HL-60 (cell line): ENCODE measurements at regions not wholly inside any gene's neighbourhood (a gene's known extent, or its start where the extent isn't known, plus 50 kb on each side); places are given as distances from the start of the nearest gene placed in this dataset.

Source experiments
- DNase-seq, 2 experiments: peaks; one replicate each; pipeline ENCODE4 v3.0.0-alpha.2; 2010 to 2020; ENCODE audit warnings: low read depth in 1 of 2, low spot score in 1 of 2
- H3K27ac ChIP-seq: fragments of 250-450 bp; sonication (Bioruptor Pico); replicated peaks from 2 replicates; pipeline ENCODE4 v1.5.1; 2020; ENCODE audit warnings: mild to moderate bottlenecking, moderate library complexity
- H3K27me3 ChIP-seq: fragments of 250-450 bp; sonication (Bioruptor Pico); 2 replicates; pipeline ENCODE4 v1.5.1; 2021; ENCODE audit warnings: mild to moderate bottlenecking, moderate library complexity; ENCODE audit not compliant: insufficient read depth, poor library complexity, severe bottlenecking
- H3K4me3 ChIP-seq: replicated peaks from 2 replicates; pipeline ENCODE4 v1.5.1; 2011; ENCODE audit warnings: mild to moderate bottlenecking, control low read depth, low read length; ENCODE audit not compliant: insufficient read depth
- GABPA ChIP-seq: IDR thresholded peaks from 2 replicates; pipeline ENCODE4 v1.6.1; 2012; ENCODE audit warnings: low read depth
- POLR2AphosphoS5 ChIP-seq: IDR thresholded peaks from 2 replicates; pipeline ENCODE4 v1.6.1; 2012; ENCODE audit warnings: low read depth
- SPI1 ChIP-seq: IDR thresholded peaks from 2 replicates; pipeline ENCODE4 v1.6.1; 2012; ENCODE audit warnings: low read depth, mild to moderate bottlenecking, borderline replicate concordance
- TF ChIP-seq, protein P1 (sequence below): IDR thresholded peaks from one replicate; pipeline ENCODE4 v1.5.1; 2011; ENCODE audit warnings: low read length, control low read depth, inconsistent platforms; ENCODE audit not compliant: insufficient read depth
- TF ChIP-seq, protein P2 (sequence below): IDR thresholded peaks from 2 replicates; pipeline ENCODE4 v1.6.1; 2012; ENCODE audit warnings: low read depth; ENCODE audit not compliant: insufficient replicate concordance

- TF ChIP-seq SPI1 (no peak), POLR2AphosphoS5 (no peak), GABPA (no peak)
- TF ChIP-seq, protein P1, sequence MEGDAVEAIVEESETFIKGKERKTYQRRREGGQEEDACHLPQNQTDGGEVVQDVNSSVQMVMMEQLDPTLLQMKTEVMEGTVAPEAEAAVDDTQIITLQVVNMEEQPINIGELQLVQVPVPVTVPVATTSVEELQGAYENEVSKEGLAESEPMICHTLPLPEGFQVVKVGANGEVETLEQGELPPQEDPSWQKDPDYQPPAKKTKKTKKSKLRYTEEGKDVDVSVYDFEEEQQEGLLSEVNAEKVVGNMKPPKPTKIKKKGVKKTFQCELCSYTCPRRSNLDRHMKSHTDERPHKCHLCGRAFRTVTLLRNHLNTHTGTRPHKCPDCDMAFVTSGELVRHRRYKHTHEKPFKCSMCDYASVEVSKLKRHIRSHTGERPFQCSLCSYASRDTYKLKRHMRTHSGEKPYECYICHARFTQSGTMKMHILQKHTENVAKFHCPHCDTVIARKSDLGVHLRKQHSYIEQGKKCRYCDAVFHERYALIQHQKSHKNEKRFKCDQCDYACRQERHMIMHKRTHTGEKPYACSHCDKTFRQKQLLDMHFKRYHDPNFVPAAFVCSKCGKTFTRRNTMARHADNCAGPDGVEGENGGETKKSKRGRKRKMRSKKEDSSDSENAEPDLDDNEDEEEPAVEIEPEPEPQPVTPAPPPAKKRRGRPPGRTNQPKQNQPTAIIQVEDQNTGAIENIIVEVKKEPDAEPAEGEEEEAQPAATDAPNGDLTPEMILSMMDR: no peak
- no peak overlapping the region for H3K4me3 ChIP-seq
- H3K27ac ChIP-seq: no peak overlapping the region
- no peaks in the 10 kb centered on the region for H3K27me3 ChIP-seq
- DNase-seq: no peak
These were observed 81.8 kb downstream of the EDN3 start for GRCh38 chr20:59382157-59382725.

- no peak for DNase-seq
- TF ChIP-seq SPI1 (no peak), POLR2AphosphoS5 (no peak), GABPA (no peak)
- TF ChIP-seq, protein P2, sequence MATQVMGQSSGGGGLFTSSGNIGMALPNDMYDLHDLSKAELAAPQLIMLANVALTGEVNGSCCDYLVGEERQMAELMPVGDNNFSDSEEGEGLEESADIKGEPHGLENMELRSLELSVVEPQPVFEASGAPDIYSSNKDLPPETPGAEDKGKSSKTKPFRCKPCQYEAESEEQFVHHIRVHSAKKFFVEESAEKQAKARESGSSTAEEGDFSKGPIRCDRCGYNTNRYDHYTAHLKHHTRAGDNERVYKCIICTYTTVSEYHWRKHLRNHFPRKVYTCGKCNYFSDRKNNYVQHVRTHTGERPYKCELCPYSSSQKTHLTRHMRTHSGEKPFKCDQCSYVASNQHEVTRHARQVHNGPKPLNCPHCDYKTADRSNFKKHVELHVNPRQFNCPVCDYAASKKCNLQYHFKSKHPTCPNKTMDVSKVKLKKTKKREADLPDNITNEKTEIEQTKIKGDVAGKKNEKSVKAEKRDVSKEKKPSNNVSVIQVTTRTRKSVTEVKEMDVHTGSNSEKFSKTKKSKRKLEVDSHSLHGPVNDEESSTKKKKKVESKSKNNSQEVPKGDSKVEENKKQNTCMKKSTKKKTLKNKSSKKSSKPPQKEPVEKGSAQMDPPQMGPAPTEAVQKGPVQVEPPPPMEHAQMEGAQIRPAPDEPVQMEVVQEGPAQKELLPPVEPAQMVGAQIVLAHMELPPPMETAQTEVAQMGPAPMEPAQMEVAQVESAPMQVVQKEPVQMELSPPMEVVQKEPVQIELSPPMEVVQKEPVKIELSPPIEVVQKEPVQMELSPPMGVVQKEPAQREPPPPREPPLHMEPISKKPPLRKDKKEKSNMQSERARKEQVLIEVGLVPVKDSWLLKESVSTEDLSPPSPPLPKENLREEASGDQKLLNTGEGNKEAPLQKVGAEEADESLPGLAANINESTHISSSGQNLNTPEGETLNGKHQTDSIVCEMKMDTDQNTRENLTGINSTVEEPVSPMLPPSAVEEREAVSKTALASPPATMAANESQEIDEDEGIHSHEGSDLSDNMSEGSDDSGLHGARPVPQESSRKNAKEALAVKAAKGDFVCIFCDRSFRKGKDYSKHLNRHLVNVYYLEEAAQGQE: no peak
- TF ChIP-seq, protein P1: no peak
- no peaks in the 10 kb centered on the region for H3K27me3 ChIP-seq
- no peak overlapping the region for H3K27ac ChIP-seq
- no peak overlapping the region for H3K4me3 ChIP-seq
These were observed 82.5 kb downstream of the EDN3 start for GRCh38 chr20:59382907-59383306.

DNA sequence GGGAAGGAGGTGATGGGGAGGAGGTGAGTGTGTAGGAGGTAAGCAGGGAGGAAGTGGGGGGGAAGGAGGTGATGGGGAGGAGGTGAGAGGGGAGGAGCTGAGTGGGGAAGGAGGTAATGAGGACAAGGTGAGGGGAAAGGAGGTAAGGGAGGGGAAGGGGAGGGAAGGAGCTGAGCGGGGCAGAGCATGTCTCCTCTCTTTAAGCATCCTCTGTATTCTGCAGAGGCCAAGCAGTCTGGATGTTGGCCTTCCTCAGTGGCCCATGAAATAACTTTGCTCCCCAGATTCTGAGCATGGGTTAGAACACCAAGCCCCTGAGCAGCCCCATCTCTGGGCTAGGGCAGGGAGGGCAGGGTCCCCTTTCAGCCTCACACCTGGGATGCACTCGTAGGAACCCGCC lies 84.6 kb downstream of the EDN3 start:
- no peak overlapping the region for H3K27ac ChIP-seq
- TF ChIP-seq POLR2AphosphoS5 (no peak), GABPA (no peak)
- TF ChIP-seq, protein P1: no peak
- no peaks in the 10 kb centered on the region for H3K27me3 ChIP-seq
- H3K4me3 ChIP-seq: no peak overlapping the region
- no peak for DNase-seq

GRCh38 chr20:59385480-59385879 lies 85.1 kb downstream of the EDN3 start:
- Histone ChIP-seq H3K27me3 (no peaks in the 10 kb centered on the region), H3K27ac (no peak overlapping the region), H3K4me3 (no peak overlapping the region)
- no peak for TF ChIP-seq POLR2AphosphoS5
- no peak for TF ChIP-seq GABPA
- TF ChIP-seq, protein P2: no peak
- TF ChIP-seq SPI1: no peak
- peak in 1 of 2 experiments; percentile 7 for DNase-seq
